BE2C (cell line): ENCODE measurements at regions not wholly inside any gene's neighbourhood (a gene's known extent, or its start where the extent isn't known, plus 50 kb on each side); places are given as distances from the start of the nearest gene placed in this dataset.

ENCODE experiments used
- DNase-seq: peaks from one replicate; pipeline ENCODE4 v3.0.0-alpha.2; 2020
- H3K27me3 ChIP-seq: fragments of 250-450 bp; sonication (Bioruptor Pico); 2 replicates; pipeline ENCODE4 v1.5.1; 2020; ENCODE audit warnings: mild to moderate bottlenecking
- H3K36me3 ChIP-seq: fragments of 250-450 bp; sonication (Bioruptor Pico); 2 replicates; pipeline ENCODE4 v1.5.1; 2020; ENCODE audit warnings: mild to moderate bottlenecking
- H3K4me1 ChIP-seq: fragments of 250-450 bp; sonication (Bioruptor Pico); 2 replicates; pipeline ENCODE4 v1.5.1; 2020
- H3K4me3 ChIP-seq: 2 replicates; pipeline ENCODE4 v1.5.1; 2011; ENCODE audit warnings: low read depth, low read length
- H3K9me3 ChIP-seq: fragments of 250-450 bp; sonication (Bioruptor Pico); 2 replicates; pipeline ENCODE4 v1.5.1; 2020
- TF ChIP-seq, protein P1 (sequence below): IDR thresholded peaks from 2 replicates; pipeline ENCODE4 v1.5.1; 2012; ENCODE audit warnings: mild to moderate bottlenecking, low read depth, low read length

DNA sequence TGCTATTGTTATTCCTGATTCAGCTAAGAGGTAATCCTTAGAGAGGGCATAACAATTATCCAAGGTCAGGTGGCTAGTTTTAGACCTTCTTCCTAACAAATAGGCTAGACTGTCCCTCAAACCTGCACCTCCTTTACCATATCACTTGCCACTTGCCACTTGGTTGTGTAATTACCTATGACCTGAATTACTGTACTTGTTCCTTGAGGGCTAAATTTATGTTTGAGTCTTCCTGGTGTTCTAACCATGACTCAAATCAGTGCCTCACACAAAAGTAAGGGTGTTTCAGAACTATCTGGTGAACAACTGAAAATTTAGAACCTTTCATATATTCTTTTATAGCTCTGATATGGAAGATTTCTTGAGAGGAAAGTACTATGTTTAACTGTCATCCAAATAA lies 365.8 kb upstream of the SEMA6D start:
- no peak for DNase-seq
- H3K36me3 ChIP-seq: no peaks in the 10 kb centered on the region
- H3K4me3 ChIP-seq: no peak overlapping the region
- no peaks in the 10 kb centered on the region for H3K9me3 ChIP-seq
- TF ChIP-seq, protein P1, sequence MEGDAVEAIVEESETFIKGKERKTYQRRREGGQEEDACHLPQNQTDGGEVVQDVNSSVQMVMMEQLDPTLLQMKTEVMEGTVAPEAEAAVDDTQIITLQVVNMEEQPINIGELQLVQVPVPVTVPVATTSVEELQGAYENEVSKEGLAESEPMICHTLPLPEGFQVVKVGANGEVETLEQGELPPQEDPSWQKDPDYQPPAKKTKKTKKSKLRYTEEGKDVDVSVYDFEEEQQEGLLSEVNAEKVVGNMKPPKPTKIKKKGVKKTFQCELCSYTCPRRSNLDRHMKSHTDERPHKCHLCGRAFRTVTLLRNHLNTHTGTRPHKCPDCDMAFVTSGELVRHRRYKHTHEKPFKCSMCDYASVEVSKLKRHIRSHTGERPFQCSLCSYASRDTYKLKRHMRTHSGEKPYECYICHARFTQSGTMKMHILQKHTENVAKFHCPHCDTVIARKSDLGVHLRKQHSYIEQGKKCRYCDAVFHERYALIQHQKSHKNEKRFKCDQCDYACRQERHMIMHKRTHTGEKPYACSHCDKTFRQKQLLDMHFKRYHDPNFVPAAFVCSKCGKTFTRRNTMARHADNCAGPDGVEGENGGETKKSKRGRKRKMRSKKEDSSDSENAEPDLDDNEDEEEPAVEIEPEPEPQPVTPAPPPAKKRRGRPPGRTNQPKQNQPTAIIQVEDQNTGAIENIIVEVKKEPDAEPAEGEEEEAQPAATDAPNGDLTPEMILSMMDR: no peak
- no peaks in the 10 kb centered on the region; the same call in 1 of the 2 replicates for H3K4me1 ChIP-seq
- H3K27me3 ChIP-seq: no peaks in the 10 kb centered on the region

DNA sequence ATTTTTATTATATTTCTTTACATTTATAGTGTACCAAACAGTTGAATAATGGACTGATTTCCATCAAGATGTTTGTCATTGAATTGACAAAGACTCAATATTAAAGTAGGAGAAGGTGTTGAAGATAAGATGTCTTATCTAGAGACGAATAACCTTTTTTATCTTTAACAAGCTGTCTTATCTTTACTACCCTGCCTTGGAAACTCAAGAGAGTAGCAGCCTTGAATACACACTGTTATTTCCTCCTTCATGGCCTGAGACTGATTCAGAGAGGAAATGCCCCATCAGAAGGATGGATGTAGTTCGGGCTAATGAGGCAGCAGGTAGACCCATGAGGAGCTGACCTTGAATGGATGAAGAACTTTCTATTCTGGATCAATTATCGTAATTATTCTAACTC lies 365.1 kb upstream of the SEMA6D start:
- Histone ChIP-seq H3K4me3 (no peak overlapping the region), H3K27me3 (no peaks in the 10 kb centered on the region), H3K9me3 (no peaks in the 10 kb centered on the region), H3K4me1 (no peaks in the 10 kb centered on the region; the same call in 1 of the 2 replicates), H3K36me3 (no peaks in the 10 kb centered on the region)
- no peak for DNase-seq
- TF ChIP-seq, protein P1: no peak

DNA sequence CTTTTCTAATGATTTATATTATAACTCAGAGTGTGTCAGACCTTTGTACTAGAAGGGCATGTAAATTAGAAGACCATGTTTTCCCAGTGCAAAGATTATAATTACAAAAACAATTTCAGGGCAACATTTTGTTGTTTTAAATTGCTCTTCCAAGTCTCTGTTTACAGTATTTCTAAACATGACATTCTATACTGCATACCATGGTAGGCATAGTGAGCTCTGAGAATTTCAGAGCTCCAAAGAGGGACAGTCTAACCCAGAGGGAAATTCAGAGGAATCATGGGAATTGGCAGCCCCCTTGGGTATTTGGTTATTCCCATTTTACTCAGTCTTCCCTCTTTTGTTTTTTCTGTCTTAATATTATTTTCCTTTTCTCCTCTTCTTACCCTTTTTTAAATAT lies 361.5 kb upstream of the SEMA6D start:
- H3K4me3 ChIP-seq: no peak overlapping the region
- H3K27me3 ChIP-seq: no peaks in the 10 kb centered on the region
- no peak for DNase-seq
- TF ChIP-seq, protein P1: no peak
- no peaks in the 10 kb centered on the region for H3K4me1 ChIP-seq
- H3K36me3 ChIP-seq: no peaks in the 10 kb centered on the region
- H3K9me3 ChIP-seq: no peaks in the 10 kb centered on the region

DNA sequence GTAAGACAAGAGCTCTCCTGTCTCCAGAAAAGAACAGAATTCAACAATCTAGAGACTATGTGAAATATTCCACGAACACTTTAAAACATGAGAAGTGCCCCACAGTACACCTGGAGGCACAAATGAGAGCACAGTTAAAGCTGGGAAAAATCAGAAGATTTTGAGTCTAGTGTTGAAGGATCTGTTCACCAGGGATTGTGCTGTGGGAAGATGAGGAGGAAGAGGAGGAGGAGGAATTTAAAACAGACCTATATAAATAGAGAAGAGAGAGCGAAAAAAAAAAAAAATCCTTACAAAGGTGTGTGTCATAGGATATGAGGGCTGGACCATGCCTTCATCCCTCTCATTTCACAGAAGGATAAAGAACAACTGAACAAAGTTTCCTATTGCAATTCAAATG lies 361.0 kb upstream of the SEMA6D start:
- Histone ChIP-seq H3K4me1 (no peaks in the 10 kb centered on the region), H3K36me3 (no peaks in the 10 kb centered on the region), H3K9me3 (no peaks in the 10 kb centered on the region), H3K4me3 (no peak overlapping the region), H3K27me3 (no peaks in the 10 kb centered on the region)
- TF ChIP-seq, protein P1: no peak
- no peak for DNase-seq

DNA sequence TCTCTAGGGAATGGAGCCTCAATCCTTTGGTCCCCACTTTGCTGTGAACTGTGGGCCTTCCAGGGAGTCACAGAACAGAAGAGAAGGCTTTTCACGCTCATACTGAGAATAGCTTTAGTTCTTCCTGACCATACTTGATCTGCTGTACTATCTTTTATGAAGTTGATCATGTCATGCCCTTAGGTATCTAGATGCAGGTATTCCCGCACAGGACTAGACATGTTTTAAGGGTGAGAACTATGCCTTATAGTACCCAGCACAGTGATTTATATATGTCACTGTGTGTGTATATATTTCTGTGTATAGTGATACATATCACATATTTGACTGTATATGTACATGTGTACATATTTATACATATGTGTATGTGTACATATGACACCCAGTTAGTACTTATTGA lies 358.4 kb upstream of the SEMA6D start:
- DNase-seq: no peak
- Histone ChIP-seq H3K36me3 (no peaks in the 10 kb centered on the region), H3K4me3 (no peak overlapping the region), H3K4me1 (no peaks in the 10 kb centered on the region), H3K9me3 (no peaks in the 10 kb centered on the region), H3K27me3 (no peaks in the 10 kb centered on the region)
- TF ChIP-seq, protein P1: no peak

DNA sequence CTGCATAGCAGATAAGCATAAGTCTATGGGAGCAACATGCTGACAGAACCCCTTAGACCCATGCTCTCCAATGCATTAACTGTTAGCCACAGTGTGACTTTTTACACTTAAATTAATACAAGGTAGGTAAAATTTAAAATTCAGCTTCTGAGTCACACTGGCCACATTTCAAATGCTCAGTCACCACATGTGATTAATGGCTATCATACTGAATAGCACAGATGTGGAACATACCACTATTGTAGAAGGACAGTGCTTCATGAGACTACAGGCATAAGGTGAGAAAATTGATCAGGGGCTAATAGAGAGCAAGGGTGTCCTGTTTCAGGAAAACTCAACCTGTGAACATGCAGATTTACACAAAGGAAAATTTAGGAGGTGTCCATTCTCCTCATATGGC lies 357.0 kb upstream of the SEMA6D start:
- no peaks in the 10 kb centered on the region; the same call in 1 of the 2 replicates for H3K4me1 ChIP-seq
- TF ChIP-seq, protein P1: no peak
- H3K27me3 ChIP-seq: no peaks in the 10 kb centered on the region
- DNase-seq: no peak
- no peaks in the 10 kb centered on the region for H3K36me3 ChIP-seq
- no peaks in the 10 kb centered on the region for H3K9me3 ChIP-seq
- H3K4me3 ChIP-seq: no peak overlapping the region
